ENCODE measurements at regions not wholly inside any gene's neighbourhood (a gene's known extent, or its start where the extent isn't known, plus 50 kb on each side); places are given as distances from the start of the nearest gene placed in this dataset.
"Not testable (repeated sequence)": the region's sequence is repeated elsewhere in the genome, so short reads cannot be mapped to it uniquely, and the experiment has no call there.

- not testable (repeated sequence) for TF ChIP-seq CTCF, EP300, POLR2AphosphoS5 (IDR thresholded peaks at IDR 0.05)
Measured at GRCh38 chr7:91405873-91406272, 141.6 kb downstream of the FZD1 start.
